ENCODE measurements at regions not wholly inside any gene's neighbourhood (a gene's known extent, or its start where the extent isn't known, plus 50 kb on each side); places are given as distances from the start of the nearest gene placed in this dataset.
A peak's percentile ranks its signal among the peaks of the same experiment; 100 is the strongest.

DNA sequence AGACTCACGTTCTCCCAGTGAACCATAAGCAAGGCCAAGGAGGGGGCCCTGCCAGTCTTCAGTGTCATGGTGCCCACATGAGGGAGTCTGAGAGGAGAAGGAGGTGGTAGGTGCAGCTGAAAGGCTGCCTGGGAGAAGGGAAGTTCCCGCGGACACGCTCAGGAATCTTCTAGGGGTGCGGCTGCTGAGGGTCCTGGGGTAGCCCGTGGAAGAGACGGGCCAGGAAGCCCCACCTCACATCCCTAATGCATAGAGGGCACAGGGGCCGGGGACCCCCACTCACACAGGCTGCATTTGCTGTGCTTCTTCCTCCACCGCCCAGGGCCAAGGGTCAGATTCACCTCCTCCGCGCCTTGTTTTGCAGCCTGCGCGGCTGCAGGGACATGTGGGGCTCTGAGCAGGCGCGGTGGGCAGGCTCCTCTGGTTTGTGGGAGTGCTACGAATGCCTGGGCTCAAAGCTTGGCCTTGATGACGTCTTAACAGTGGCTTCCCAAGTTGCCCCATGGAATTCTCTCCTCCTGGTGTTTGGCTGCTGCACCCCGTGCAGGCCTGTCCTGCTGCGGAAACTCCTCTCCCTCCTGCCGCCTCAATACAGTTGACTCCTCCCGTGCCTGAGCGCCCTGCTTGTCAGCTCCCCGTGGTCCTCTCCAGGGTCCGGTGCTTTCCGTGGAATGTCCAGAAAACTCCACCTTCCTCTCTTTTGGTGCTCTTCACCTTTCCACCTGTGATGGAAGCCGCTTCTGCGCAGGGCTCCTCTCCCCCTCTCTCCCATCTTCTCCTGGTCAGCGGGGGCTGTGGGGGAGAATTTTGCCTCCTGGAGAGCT is 95.7 kb downstream of the VAPA start:
- in situ Hi-C loops (cut with HindIII; ENCODE audit: low sequenced_read_pairs): no loop called here
- no peak for DNase-seq (ENCODE audit: low spot score)

- DNase-seq (ENCODE audit: low spot score): peak; percentile 6
- in situ Hi-C loops (cut with HindIII; ENCODE audit: low sequenced_read_pairs): no loop called here
These were observed 96.8 kb downstream of the VAPA start for GRCh38 chr18:10010611-10011015.

DNA sequence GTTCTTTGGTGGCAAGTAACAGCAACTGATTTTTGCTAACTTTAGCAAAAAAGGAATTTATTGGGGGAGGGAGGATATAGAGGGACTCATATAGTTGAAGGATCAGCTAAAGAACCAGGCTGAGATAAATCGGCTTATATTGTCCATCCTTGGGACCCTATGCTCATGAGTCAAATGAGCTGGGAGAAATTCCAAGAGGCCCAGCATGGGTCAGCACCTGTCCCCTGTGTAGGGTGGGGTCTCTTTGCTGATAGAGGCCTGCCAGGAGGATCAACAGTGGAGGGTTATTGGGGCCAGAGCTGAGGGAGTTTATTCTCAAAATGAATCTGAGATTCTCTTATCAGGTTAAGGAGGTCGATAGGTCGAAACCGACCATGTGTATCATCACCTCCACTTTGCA is 97.2 kb downstream of the VAPA start:
- in situ Hi-C loops (cut with HindIII; ENCODE audit: low sequenced_read_pairs): no loop called here
- no peak for DNase-seq (ENCODE audit: low spot score)

GRCh38 chr18:10011751-10012150 is 97.9 kb downstream of the VAPA start:
- in situ Hi-C loops (cut with HindIII; ENCODE audit: low sequenced_read_pairs): no loop called here
- DNase-seq (ENCODE audit: low spot score): no peak

GRCh38 chr18:10012526-10012925 is 98.7 kb downstream of the VAPA start:
- no peak for DNase-seq (ENCODE audit: low spot score)
- in situ Hi-C loops (cut with HindIII; ENCODE audit: low sequenced_read_pairs): no loop called here

- in situ Hi-C loops (cut with HindIII; ENCODE audit: low sequenced_read_pairs): no loop called here
- no peak for DNase-seq (ENCODE audit: low spot score)
These were observed 100.1 kb downstream of the VAPA start for GRCh38 chr18:10013621-10014543.

- no peak for DNase-seq (ENCODE audit: low spot score)
- in situ Hi-C loops (cut with HindIII; ENCODE audit: low sequenced_read_pairs): no loop called here
These were observed 101.5 kb downstream of the VAPA start for GRCh38 chr18:10015288-10015701.

DNA sequence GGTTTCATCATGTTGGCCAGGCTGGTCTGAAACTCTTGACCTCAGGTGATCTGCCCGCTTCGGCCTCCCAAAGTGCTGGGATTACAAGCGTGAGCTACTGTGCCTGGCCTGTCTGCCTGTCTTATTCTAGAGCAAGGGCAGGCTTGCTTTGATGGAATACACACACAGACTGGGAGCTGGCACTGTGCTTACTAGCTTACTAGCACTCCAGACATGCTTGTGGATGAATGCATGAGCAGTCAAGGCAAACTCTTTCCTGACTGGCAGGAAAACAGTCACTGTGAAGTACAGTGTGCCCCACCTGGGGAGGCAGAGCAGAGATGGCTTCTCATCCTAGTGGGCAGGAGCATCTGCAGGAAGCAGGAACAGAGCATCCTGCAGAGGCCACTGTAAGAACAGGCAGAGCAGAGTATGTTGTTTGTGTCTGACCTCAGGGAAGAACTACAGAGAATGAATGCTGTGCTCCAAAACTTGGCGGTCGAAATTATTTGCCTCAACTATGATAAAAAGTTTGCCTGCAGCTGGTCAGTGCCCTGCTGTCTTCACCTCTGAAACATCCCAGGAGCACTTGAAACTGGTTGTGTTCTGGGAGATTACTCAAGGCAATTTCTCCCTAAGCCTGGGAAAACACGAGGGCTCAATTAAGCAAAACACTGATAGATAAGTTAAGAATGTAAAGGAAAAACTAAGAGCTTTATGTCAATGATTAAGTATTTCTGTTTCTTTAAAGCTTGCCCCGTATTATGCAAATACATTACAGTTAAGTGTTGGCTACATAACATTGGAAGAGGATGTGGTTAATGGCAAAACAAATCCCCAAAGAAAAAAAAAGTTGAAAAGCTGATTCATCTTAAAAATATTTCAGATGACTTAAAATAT is 102.4 kb downstream of the VAPA start:
- DNase-seq (ENCODE audit: low spot score): no peak
- in situ Hi-C loops (cut with HindIII; ENCODE audit: low sequenced_read_pairs): no loop called here

GRCh38 chr18:10017043-10017442 is 103.2 kb downstream of the VAPA start:
- DNase-seq (ENCODE audit: low spot score): no peak
- in situ Hi-C loops (cut with HindIII; ENCODE audit: low sequenced_read_pairs): no loop called here

DNA sequence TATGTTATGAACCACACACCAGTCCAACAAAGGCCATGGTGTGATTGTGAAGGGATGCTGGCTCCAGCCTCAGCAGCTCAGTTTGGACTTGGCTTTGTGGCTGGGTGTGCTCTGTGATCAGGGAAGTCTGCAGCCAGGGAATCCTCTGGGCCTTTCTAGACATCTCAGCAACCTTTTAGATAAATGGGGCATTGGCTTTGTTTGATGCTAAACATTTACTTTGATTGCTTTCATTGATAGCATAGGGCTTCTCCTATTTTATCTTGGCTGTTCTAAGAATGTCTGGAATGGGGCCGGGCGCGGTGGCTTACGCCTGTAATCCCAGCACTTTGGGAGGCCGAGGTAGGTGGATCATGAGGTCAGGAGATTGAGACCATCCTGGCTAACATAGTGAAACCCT is 104.5 kb downstream of the VAPA start:
- DNase-seq (ENCODE audit: low spot score): no peak
- in situ Hi-C loops (cut with HindIII; ENCODE audit: low sequenced_read_pairs): no loop called here

- no peak for DNase-seq (ENCODE audit: low spot score)
- in situ Hi-C loops (cut with HindIII; ENCODE audit: low sequenced_read_pairs): no loop called here
These were observed 106.4 kb downstream of the VAPA start for GRCh38 chr18:10020171-10020570.

GRCh38 chr18:10022365-10022764 is 108.5 kb downstream of the VAPA start:
- DNase-seq (ENCODE audit: low spot score): no peak

DNA sequence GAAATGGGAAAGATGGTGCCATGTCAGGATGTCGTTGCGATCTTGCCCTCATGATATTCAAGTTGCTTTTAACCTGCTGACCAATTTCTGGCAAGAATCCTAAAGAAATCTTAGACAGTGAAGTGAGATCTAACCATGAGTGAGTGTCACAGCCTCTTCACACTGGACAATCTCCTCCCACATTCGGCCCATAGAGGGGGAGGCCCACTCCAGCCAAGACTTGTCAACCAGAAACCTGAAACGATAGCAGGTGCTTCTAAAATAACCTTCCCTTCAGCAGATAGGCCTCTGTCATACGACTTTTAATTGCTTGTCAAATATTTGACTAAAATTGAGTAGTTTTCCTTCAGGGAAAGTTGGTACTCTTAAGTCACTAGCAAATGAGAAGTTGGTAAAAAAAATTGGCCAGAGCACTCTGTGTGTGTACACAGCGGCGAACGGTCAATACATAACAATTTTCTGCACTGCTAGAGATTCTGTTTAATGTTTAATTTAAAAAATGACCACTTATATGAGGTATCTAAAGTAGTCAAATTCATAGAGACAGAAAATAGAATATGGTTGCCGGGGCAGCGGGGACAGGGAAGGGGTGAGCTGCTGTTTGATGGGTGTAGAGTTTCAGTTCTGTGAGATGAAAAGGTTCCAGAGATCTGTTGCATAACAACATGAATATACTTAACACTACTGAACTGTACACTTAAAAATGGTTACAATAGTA is 110.2 kb downstream of the VAPA start:
- no peak for DNase-seq (ENCODE audit: low spot score)
- in situ Hi-C loops (cut with HindIII; ENCODE audit: low sequenced_read_pairs): no loop called here

More at GRCh38 chr18:10022365-10022764, 108.5 kb downstream of the VAPA start:
- in situ Hi-C loops (cut with HindIII; ENCODE audit: low sequenced_read_pairs): no loop called here

DNA sequence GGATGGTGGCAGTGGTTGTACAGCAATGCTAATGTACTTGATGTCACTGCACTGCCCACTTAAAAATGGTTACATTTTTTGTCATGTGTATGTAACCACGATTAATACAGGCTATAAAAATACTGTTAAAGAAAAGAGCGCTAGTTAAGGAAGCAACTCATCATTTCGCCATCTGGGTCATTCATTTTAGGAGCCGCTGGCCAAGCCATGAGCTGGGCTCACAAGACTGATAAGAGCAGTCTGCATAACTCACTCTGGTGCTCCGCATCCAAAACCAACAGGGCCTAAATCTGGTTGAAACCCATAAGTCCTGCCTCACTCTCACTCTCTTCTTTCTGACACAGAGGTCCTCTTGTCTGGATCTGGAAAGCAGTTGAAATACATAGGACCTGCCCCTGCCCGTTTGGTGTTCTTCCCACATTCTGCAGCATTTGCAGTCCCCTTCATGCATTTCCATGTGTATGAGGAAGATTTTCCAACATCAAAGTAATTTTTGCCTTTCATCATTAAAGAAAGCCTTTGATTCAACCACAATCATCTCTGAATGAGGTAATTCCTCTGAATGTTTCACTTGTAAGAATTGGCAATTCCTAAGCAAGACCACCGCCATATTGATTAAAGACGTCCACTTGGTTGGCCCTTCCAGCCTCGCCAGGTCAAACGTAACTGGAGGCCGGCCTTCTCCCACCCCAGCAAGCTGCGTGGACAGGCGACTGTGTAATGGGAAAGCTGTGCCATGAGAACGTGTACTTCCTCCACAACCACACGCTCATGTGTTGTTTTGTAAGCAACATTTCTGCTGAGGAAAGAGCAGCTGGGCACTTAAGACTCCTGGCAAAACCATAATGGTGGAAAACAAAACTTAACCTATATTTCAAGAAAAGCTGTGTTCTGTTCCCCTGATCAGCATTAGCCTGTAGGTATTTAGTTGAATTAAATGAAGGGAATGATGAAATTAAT is 112.2 kb downstream of the VAPA start:
- in situ Hi-C loops (cut with HindIII; ENCODE audit: low sequenced_read_pairs): no loop called here
- no peak for DNase-seq (ENCODE audit: low spot score)

- in situ Hi-C loops (cut with HindIII; ENCODE audit: low sequenced_read_pairs): no loop called here
- no peak for DNase-seq (ENCODE audit: low spot score)
These were observed 113.2 kb downstream of the VAPA start for GRCh38 chr18:10027031-10027430.

DNA sequence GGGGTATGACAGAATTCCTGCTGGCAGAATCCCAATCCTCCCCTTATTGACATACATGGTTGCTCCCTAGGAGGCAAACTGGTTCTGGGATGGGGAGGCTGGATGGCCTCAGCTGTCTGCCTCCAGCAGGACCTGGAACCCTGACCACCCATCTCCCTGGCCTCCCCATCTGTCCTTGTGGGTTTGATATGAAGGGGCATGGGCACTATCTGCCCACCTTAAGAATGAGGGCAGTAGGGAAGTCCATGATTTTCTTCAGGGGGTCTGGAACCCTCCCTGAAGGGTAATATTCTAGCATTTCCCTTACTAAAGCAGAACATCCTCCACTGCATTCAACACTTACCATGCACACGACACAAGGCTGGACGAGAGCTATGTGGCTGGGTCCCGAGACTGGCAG is 113.6 kb downstream of the VAPA start:
- in situ Hi-C loops (cut with HindIII; ENCODE audit: low sequenced_read_pairs): no loop called here
- no peak for DNase-seq (ENCODE audit: low spot score)

- no peak for DNase-seq (ENCODE audit: low spot score)
- in situ Hi-C loops (cut with HindIII; ENCODE audit: low sequenced_read_pairs): no loop called here
These were observed 115.9 kb downstream of the VAPA start for GRCh38 chr18:10029711-10030110.

Measured in G401 (cell line).